GM12873 (cell line): ENCODE measurements at regions not wholly inside any gene's neighbourhood (a gene's known extent, or its start where the extent isn't known, plus 50 kb on each side); places are given as distances from the start of the nearest gene placed in this dataset.

ENCODE experiments used
- TF ChIP-seq, protein P1 (sequence below): IDR thresholded peaks from 2 replicates; pipeline ENCODE4 v1.5.1; 2012; ENCODE audit warnings: low read depth, mild to moderate bottlenecking, moderate library complexity, low read length, control low read depth; ENCODE audit not compliant: insufficient read depth; ENCODE audit errors: missing control alignments

DNA sequence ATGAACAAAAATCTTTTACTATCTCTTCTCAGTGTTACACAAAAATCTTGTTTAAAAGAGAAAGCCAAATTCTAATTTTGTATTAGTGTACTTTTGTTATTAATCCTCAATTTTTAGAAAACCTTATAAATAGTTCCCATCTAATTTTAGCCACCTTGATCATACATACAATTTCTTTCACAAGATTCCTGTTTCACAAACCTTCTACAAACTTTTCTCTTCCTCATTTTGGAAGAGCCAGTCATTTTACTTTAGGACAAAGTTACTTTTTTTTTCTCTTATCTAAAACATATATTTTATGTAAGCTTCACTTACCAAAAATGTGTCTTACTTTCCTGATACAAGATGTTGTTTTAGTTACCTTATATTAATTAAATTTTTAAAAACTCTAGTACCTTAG, 161.3 kb downstream of the YIPF5 start:
- TF ChIP-seq, protein P1, sequence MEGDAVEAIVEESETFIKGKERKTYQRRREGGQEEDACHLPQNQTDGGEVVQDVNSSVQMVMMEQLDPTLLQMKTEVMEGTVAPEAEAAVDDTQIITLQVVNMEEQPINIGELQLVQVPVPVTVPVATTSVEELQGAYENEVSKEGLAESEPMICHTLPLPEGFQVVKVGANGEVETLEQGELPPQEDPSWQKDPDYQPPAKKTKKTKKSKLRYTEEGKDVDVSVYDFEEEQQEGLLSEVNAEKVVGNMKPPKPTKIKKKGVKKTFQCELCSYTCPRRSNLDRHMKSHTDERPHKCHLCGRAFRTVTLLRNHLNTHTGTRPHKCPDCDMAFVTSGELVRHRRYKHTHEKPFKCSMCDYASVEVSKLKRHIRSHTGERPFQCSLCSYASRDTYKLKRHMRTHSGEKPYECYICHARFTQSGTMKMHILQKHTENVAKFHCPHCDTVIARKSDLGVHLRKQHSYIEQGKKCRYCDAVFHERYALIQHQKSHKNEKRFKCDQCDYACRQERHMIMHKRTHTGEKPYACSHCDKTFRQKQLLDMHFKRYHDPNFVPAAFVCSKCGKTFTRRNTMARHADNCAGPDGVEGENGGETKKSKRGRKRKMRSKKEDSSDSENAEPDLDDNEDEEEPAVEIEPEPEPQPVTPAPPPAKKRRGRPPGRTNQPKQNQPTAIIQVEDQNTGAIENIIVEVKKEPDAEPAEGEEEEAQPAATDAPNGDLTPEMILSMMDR = no peak

DNA sequence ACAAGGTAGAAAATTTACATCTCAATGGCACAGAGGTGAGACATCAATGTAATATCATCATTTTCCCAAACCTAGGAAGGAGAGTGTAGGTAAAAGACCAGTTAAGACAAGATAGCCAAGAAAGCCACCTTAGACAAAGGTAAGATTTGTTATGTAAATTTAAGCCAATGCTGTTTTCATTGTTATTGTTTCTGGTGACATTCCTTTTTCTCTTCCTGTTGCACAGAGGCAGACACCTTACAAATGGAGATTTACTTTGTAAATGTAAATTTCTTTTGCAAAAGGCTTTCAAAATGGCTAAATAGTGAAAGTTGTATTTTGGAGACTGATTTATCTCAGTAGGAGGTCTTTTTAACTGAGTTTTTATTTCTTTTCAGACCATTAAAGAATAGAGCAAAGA, 159.1 kb downstream of the YIPF5 start:
- TF ChIP-seq, protein P1 = no peak

DNA sequence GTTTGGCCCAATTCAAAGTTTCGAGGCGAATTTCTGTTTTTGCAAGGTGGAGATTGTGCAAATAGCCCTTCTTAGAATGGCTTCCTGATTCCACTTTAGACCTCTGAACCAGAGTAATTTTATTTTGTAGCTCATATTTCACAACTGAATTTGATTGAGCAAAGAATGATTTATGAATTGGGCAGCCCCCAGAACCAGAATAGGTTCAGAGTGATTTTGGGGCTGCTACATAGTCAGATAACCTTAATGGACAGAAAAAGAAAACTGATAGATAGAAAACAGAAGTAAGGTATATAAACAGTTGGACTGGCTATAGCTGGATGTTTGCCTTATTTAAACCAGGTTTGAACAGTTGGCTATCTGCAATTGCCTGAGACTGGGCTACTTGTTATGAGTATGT, 156.6 kb downstream of the YIPF5 start:
- TF ChIP-seq, protein P1 = no peak

DNA sequence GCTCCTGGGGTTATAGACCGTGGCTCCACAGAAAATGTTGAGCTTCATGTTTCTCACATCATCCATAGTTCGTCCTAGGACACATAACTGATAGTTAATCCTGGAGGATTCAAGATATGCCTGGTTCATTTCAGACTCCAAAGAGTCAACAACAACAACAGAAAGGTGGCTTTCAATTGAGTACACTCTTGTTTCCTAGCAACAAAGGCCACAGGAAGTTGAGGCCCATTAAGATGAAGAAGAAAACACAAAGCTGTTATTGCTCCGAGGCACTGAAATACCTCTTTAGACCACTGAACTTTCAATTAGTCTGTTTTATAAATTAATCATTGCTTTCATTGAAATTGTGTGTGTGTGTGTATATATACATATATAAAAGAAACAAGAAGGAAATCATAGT, 154.5 kb downstream of the YIPF5 start:
- TF ChIP-seq, protein P1 = no peak

DNA sequence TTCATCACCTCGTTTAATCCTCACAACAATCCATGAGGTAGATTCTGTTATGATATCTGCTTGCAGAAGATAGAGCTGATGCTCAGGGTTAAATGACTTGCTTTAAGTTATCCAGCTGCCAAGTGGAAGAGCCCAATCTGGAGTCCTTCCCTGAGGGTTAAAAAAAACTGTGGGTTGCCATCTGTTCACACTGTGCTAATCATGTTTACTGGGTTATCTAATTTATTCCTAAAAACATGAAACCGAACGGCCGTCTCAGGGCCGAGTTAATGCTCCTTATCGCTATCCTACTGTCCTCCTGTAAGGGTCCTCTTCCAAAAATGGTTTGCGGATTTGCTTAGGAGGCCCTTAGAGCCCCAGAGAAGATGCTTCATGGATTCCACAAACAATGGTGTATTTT, 153.3 kb downstream of the YIPF5 start:
- TF ChIP-seq, protein P1 = no peak

DNA sequence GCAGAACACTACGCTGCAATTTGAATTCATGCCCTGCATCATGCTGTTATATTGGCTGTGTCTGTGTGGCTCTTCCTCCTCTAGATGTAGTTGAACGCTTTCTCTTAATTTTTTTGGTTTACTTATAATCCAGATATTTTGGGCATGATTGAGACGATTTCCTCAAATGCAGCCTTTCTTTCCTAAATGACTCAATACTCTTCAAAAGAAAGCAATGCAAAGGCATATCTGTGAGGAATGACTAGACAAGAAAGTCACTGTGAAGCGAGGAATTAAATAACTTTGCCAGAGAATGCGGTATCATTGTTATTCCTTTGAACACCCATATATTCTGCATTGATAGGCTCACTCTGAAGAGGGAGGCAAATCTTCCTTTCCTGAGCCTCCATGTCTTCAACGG, 152.8 kb downstream of the YIPF5 start:
- TF ChIP-seq, protein P1 = no peak

DNA sequence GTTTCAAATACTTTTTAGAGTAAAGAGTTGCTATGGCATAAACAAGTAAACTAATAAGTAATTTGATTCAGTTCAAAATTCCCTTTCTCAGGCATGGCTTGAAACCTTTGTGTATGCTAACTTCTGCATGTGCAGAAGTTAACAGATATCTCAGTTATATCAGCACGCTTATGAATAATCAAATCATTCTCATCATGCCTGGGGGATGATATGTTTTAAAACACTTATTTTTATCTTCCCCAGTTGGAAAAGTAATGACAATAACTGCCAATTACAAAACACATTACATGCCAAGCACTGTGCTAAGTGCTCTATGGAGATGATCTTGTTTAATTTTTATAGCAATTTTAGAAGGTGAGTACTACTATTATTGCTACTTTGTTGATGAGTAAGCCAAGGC, 146.4 kb downstream of the YIPF5 start:
- TF ChIP-seq, protein P1 = no peak
